NCI-H82 treated with DMSO at 0.1 percent for 48 hours (cell line): ENCODE measurements at regions not wholly inside any gene's neighbourhood (a gene's known extent, or its start where the extent isn't known, plus 50 kb on each side); places are given as distances from the start of the nearest gene placed in this dataset.

ENCODE experiments used
- DNase-seq: peaks from one replicate; lab custom pipeline; 2025; ENCODE audit not compliant: unreplicated experiment; lab: John Stamatoyannopoulos, UW

DNA sequence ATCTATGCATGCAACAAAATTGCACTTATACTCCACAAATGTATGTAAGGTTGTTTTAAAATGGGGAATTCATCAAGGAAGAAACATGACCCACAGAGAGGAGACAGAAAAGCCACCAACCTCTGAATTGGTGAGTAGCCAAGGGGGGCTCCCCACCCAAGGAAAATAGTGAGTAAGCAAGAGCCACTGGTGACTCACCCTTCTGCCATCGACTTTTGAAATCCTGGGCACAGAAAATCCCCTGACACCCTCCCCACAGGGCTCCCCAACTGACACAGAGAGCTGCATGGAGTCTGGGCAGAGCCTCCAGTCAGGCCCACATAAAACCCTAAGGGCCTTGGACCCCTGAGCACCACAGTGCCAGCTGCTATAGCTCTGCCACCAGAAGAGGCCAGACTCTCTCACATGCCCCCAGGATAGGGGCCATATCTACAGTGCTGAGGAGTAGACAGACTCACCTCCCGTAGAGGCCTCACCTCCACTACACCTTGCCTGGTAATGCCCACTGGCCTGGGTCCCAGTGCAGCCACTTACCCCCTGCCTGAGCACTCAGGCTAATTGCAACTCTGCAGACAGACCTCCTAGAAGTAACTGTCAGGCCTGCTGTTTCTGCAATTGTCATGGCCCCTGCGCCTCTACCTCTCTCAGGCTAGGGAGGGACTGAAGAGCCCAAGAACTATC lies 244.7 kb upstream of the WSB1 start:
- no peak for DNase-seq

DNA sequence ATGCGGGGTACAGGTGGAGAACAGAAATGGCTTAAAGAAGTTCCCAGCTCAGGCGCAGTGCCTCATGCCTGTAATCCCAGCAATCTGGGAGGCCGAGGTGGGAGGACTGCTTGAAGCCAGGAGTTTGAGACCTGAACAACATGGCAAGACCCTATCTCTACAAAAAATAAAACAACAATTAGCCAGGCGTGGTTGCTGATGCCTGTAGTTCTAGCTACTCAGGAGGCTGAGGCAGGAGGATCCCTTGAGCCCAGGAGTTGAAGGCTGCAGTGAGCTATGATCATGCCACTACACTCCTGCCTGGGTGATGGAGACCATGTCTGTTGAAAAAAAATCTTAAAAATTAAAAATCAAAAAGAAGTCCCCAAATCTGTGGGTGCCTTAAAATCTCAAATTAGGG lies 228.3 kb upstream of the WSB1 start:
- no peak for DNase-seq

DNA sequence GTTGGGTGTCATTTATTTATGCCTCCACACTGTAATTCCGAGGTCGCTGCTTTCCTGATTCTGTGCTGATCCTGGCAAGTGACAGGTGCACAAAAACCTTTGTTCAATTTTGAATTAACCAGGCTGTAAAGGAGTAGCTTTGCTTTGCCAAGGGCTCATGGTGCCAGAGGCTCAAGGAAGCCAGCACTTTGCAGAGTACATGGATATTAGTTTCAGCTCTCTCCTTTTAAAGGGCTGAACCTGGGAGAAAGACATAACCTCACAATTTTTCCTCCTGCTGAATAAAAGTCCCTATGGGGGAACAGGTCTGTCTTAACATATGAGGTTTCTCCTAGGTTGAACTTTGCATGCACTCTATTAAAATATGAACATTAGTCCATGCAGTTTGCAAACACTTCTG lies 227.6 kb upstream of the WSB1 start:
- no peak for DNase-seq

DNA sequence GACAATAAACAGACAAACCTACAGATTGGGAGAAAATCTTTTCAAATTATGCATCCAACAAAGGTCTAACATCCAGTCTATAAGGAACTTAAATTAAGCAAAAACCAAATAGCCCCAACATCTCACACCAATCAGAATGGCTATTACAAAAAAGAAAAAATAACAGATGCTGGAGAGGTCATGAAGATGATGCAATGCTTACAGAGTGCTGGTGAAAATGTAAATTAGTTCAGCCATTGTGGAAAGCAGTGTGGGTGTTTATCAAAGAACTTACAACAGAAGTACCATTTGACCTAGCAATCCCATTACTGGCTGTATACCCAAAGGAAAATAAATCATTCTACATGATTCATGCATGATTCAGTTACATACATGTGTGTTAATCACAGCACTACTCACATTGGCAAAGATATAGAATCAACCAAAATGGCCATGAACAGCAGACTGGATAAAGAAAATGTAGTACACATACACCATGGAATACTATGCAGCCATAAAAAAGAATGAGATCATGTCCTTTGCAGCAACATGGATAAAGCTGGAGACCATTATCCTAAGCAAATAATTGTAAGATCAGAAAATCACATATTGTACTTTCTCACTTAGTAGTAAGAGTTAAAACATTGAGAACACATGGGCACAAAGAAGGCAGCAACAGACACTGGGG lies 223.9 kb upstream of the WSB1 start:
- no peak for DNase-seq

DNA sequence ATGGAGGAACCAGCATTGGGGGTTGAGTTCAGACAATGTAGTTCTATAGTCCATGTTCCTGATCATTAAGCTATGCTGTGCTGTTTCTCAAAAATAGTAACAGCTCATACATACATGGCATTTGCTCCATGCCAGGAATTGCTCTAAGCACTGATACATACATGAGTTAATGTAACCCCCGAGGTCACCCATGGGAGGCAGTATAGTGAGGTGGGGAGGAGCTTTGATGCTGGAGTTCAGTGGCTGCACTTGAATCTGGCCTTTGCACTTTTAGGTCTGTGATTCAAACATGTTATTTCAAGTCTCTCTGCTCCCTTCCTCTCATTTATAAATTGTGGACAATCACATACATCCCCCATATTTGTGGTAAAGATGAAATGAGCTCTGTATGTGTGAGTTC lies 223.1 kb upstream of the WSB1 start:
- no peak for DNase-seq

DNA sequence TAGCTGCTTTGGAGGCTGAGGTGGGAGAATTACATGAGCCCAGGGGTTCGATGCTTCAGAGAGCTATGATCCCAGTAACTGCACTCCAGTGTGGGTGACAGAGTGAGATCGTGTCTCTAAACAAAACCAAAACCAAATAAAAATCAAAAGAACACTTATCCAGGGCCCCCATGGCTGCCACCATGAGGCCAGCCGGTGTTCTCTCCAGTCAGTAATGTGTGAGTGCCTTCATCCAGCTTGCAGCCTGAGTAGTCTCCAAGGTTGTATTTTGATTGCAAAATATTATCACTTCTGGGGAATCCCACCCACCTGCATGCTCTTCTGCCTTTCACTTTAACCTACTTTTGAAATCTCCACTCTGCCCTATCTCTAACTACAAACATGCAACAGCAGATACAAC lies 221.0 kb upstream of the WSB1 start:
- DNase-seq, result no peak

DNA sequence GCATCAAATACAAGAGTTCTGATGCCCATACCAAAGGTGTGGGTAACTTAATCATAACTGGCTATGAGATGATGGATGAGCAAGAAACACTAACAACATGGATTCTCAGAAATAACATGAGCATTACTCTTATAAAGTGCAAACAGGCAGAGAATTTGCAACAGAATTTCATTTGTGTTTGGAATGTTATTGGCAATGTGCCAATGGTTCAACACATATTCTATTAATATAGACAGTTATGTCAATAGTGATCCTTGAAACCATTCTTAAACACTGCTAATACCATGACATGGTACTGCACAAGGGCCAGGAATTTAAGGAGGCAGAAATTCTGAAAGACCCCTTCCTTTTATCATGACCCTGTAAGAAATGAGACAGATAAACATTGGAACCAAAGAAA lies 217.1 kb upstream of the WSB1 start:
- no peak for DNase-seq

DNA sequence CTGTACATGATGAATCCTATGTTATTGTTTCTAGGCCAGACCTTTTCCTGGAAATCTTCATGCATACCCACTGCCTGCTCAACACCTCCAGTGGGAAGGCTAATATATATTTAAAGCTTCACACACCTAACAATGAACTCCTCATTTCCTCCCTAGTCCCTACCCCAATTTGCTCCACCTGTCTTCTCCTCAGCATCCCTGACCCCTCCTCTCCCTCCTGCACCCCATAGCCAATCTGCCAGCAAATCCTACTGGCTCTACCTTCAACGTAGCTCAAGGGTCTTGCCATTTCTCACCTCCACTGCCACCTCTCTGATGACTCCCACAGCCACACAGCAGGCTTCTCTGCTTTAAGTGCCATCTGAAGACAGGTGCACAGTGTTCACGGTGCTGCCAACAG lies 215.6 kb upstream of the WSB1 start:
- no peak for DNase-seq

DNA sequence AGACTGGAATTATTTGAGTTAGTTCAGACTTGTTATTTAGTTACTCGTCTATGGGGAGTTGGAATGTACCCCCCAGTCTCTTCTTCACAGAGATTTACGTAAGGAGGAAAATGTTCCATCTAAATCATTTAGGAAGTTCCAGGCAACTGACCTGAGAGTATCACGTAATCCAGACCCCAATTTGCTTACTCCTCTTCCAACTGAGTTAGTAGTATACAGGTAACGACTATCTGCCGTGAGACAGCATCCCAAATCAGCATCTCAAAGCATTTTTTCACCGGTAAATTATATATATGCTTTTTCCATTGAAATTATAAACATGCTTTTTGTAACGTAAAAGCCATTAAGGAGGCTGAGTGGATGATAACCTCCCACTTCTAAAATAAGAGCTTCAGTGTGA lies 214.3 kb upstream of the WSB1 start:
- no peak for DNase-seq

DNA sequence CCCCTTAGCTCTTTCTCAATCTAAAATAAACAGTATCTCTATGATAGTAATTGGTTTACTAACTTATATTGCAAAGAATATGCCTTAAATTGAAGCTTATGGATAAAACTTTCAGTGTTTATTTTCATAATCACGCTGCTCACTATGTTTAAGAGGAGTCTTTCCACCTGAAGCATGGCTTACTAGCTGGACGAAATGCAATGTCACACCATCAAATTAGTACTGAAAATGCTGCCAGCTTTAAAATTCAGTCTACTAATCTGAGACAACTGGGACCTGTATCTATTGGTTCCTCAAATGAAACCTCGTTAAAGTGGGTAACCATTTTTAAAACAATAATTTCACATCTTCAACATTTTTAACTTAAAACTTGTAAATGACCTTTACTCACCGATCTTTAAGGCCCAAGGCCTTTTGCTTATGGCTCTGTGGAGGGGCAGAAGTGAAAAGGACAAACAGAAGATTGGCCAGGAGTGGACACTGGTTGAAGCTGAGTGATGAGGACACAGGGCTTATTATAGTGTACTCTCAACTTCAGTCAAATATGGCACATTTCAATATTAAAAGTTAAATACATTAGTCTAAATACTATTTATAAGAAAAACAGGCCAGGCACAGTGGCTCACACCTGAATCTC lies 212.8 kb upstream of the WSB1 start:
- no peak for DNase-seq

DNA sequence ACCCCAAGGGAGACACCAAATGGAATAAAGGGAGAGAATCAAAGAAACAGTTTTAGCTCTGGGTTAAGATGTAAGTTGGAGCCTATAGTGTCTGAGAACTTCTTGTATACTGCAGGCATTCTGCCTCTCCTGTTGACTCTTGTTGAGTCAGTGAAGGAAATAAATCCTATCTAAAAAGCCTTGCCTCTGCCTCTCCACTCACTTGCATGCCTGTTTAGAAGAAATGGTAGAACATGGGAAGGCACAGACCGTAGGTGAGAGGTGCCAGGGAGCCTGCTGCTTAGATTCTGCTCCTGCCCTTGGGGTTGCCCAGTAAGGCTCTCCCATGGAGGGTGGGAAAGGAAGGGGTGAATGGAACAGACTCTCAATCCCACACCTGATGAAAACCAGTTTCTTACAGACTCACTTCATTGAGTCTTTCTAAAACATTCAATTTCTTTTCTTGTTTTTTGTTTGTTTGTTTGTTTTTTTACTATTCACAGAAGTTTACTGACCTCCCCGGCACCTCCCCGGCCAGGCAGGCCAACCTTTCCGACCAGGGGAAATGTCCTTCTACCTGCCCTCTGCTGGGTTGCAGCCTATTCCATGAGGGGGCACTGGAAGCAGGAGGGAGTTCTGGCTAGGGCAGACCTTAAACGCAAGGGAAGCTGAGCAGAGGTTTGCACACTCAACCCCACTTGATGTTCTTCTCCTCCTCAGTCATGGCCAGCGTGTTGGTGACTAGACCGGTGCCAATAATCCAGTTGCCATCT lies 211.7 kb upstream of the WSB1 start:
- DNase-seq, result no peak

DNA sequence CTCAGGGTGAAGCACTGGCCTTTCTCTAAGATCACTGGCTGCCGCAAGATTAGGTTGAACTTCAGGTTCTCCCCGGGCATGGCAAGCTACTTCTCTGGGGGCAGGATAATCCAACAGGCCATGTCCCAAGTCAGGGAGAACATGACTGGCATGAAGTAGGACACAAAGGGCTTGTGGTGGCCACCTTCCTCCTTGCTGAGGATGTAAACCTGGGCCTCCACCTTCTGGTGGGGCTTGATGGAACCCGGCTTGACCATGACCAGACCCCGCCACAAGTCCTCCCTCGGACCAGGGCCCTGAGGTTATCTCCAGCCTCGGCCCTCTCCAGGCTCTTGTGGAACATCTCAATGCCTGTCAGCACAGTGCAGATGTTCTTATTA lies 211.1 kb upstream of the WSB1 start:
- DNase-seq, result no peak

DNA sequence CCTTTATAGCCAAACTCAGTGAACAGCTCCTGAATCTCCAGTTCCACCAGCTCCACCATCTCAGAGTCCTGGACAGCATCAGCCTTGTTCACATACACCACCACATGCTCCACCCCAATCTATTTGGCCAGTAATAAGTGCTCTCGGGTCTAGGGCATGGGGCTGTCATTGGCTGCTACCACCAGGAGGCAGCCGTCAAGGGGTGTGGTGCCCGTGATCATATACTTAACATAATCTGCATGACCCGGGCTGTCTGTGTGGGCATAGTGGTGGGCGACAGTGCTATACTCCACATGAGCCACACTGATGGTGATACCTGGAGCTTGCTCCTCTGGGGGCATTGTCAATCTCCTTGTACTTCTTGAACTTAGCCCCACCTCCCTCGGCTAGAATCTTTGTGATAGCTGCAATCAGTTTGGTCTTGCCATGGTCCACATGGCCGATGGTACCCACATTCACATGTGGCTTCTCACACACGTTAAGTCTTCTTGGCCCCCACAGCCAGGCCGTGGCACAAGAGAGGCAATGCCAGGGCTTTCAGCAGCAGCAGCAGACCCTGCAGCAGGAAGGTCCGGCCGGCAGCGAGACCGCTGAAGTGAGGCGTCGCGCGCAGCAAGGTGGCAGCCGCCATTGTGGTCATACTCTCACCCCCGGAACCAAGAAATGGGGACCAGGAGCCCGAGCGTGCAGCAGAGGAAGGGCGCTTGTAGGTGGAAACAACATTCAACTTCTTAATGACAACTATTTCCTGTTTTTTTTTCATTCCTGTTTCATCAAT lies 210.3 kb upstream of the WSB1 start:
- no peak for DNase-seq

DNA sequence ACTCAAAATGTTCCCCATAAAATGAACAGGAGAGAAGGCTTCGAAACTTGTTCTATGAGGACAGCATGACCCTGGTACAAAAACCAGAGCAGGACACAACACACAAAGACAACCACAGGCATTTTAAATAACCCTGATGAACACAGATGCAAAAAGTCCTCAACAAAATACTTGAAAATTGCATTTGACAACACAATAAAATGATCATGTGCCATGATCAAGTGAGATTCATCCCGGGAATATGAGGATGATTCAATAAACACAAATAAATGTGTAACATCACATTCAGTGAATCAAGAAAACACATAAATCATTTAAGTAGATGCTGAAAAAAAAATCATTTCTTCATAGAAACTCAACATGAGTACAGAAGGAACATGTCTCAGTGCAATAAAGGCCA lies 208.4 kb upstream of the WSB1 start:
- no peak for DNase-seq

DNA sequence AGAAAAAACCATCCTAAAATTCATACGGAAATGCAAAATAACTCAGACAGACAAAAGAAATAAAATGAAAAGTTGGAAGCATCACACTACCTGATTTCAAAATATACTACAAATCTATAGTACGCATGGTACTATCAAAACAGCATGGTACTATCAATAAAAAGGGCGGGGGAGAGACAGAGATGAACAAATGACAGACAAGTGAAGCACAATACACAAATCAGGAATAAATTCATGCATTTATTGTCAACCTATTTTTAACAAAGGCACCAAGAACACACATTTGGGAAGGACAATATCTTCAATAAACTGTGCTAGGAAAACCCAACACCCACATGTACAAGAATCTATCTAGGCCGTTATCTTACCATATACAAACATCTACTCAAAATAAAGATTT lies 207.4 kb upstream of the WSB1 start:
- DNase-seq, result no peak

DNA sequence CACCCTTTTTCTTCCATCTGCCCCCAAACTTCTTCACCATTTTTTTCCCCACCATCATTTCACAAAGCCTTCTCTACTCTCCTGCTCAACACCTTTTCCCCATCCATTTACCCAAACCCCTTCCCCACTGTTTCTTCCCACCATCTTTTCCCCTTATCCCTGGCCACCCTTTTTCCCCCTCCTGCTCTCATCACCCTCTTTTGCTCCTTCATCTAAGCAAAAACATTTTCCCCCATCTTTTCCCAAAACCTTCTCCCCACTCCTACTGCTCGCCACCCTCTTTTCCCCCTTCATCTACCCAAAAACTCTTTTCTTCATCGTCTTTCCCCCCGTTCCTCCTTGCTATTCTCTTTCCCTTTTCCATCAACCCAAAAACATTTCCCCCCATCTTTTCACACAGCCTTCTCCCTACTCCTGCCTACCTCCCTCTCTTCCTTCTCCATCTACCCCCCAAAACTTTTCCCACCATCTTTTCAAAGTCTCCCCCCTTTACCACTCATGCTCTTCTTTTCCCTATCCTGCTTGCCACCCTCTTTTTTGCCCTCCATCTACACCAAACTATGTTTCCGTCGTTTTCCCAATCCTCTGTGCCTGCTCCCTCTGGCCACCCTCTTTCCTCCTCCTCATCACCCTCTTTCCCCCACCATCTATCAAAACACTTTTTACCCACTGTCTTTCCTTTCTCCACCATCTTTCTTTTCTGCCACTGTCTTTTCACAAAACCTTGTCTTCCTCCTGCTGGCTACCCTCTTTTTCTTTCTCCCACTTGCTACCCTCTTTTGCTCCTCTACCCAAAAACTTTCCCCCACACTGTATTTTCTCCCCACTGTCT lies 205.8 kb upstream of the WSB1 start:
- DNase-seq, result no peak

DNA sequence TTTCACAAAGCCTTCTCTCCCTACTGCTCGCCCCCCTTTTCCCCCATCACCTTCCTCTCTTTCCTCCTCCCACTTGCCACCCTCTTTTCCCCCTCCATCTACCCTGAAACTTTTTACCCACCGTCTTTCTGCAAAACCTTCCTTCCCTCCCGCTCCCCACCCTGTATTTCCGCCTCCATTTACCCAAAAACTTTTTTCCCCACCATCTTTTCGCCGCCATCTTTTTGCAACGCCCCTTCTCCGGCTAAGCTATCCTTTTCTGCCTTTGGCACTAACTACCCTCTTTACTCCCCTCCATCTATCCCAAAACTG lies 205.2 kb upstream of the WSB1 start:
- DNase-seq, result no peak

DNA sequence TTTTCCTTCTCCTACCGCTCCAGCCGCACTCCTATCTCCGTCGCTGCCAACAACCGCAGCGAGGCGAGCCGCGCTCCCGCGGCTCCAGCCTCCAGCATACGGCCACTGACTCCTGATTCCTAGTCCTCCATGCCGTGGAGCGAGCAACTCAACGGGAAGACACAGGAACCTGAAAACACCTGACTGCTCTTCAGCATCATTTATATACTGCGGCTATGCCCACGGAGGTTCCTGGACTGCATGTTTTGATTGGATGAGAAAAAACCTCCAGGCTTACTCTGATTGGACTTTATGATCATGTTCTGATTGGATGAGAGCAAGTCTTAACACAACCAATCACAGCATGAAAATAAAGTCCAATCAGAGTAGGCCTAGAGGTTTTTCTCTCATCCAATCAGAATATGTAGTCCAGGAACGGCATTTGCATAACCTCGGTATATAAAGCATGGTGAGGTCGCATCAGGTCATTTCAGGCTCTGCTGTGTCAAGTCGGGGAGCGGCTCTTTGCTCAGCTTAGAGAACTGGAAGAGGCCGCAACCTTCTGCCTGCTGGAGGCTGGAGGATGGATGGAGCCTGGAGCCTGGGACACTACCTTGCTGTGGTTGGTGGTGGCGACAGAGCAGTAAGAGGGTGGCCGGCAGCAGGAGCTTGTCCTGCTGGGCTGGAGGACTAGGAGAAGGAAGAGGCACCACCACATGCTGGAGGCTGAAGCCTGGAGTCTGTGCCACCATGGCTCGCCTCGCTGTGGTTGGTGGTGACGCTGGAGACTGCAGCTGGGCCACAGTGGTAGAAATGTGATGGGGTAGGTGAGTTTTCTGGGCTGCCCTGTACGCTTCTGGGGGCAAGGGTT lies 204.6 kb upstream of the WSB1 start:
- peak; percentile 1 for DNase-seq

DNA sequence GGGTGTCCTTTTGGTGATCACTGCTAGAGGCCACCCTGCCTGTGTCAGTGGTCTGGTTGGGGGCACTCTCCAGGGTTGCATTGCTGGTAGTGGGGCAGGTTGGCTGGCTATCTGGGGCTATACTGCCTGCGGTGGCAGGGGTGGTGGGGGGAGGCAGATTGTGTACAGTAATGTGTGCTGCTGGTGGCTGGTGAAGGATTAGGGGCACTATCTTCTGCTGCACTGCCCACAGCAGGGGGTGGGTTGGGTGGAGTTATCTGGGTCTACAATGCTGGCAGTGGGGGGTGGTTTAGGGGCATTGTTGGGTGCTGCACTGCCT lies 204.0 kb upstream of the WSB1 start:
- DNase-seq, result no peak
